WTC11 (cell line): ENCODE measurements at regions not wholly inside any gene's neighbourhood (a gene's known extent, or its start where the extent isn't known, plus 50 kb on each side); places are given as distances from the start of the nearest gene placed in this dataset.

Experiments
- ATAC-seq: fragments of 200-7000 bp; cut with Tn5 transposase; 2 replicates; pipeline ENCODE4 v1.10.0; 2021; ENCODE audit warnings: mild to moderate bottlenecking, moderate library complexity
- CTCF ChIA-PET: fragments of 300-600 bp; sonication (Branson Sonifier 250); formaldehyde crosslinking; loops from one replicate; lab custom pipeline; 2021; ENCODE audit warnings: antibody characterized with exemption; lab: Charles Lee
- POLR2A ChIA-PET: fragments of 350-600 bp; sonication (Branson Sonifier 250); formaldehyde crosslinking; loops from one replicate; lab custom pipeline; 2021; ENCODE audit warnings: antibody characterized with exemption; lab: Charles Lee
- DNase-seq: peaks from one replicate; pipeline ENCODE4 v3.0.0; 2021; ENCODE audit warnings: low spot score
- H3K27ac Mint-ChIP-seq: 2 replicates; pipeline ENCODE4 v1.8.0; 2021; ENCODE audit warnings: mixed read lengths
- H3K27me3 Mint-ChIP-seq: 2 replicates; pipeline ENCODE4 v1.8.0; 2021; ENCODE audit warnings: low read depth, mild to moderate bottlenecking, moderate library complexity, mixed read lengths
- H3K36me3 Mint-ChIP-seq: 2 replicates; pipeline ENCODE4 v1.8.0; 2021; ENCODE audit warnings: mixed read lengths
- H3K4me1 Mint-ChIP-seq: 2 replicates; pipeline ENCODE4 v1.8.0; 2022; ENCODE audit warnings: mixed read lengths
- H3K4me3 Mint-ChIP-seq: 2 replicates; pipeline ENCODE4 v1.8.0; 2021; ENCODE audit warnings: mild to moderate bottlenecking, moderate library complexity, mixed read lengths
- H3K9me3 Mint-ChIP-seq: 2 replicates; pipeline ENCODE4 v1.8.0; 2021; ENCODE audit warnings: mixed read lengths
- ATF3 ChIP-seq: sonication (generic); formaldehyde crosslinking; conservative IDR thresholded peaks from 2 replicates; pipeline ENCODE4 v1.8.1; 2022; ENCODE audit warnings: mild to moderate bottlenecking, missing genetic modification reagents
- CBFB ChIP-seq: sonication (generic); formaldehyde crosslinking; IDR thresholded peaks from 2 replicates; pipeline ENCODE4 v1.8.1; 2022; ENCODE audit warnings: mild to moderate bottlenecking, low read depth, missing genetic modification reagents
- CDX4 ChIP-seq: fragments of 250-450 bp; sonication (Bioruptor Pico); IDR thresholded peaks from 2 replicates; pipeline ENCODE4 v1.9.0; 2021; ENCODE audit warnings: moderate library complexity, mild to moderate bottlenecking, inconsistent platforms, borderline replicate concordance
- ERG ChIP-seq: fragments of 250-450 bp; sonication (Bioruptor Pico); IDR thresholded peaks from 2 replicates; pipeline ENCODE4 v1.8.0; 2021; ENCODE audit warnings: mild to moderate bottlenecking
- ETV6 ChIP-seq: sonication (generic); formaldehyde crosslinking; IDR thresholded peaks from 2 replicates; pipeline ENCODE4 v1.8.1; 2022; ENCODE audit warnings: mild to moderate bottlenecking, missing genetic modification reagents
- MLX ChIP-seq: sonication (generic); formaldehyde crosslinking; IDR thresholded peaks from 2 replicates; pipeline ENCODE4 v1.8.1; 2023; ENCODE audit warnings: mild to moderate bottlenecking, missing genetic modification reagents, moderate library complexity
- NFYB ChIP-seq: sonication (generic); formaldehyde crosslinking; conservative IDR thresholded peaks from 2 replicates; pipeline ENCODE4 v1.8.0; 2022; ENCODE audit warnings: low read depth, missing genetic modification reagents
- NR2C2 ChIP-seq: sonication (generic); formaldehyde crosslinking; IDR thresholded peaks from 2 replicates; pipeline ENCODE4 v1.8.0; 2022; ENCODE audit warnings: mild to moderate bottlenecking, missing genetic modification reagents
- PREB ChIP-seq: sonication (generic); formaldehyde crosslinking; IDR thresholded peaks from 2 replicates; pipeline ENCODE4 v1.8.1; 2022; ENCODE audit warnings: mild to moderate bottlenecking, missing genetic modification reagents, moderate library complexity, borderline replicate concordance
- PRRX2 ChIP-seq: fragments of 250-450 bp; sonication (Bioruptor Pico); IDR thresholded peaks from 2 replicates; pipeline ENCODE4 v1.8.0; 2021; ENCODE audit warnings: mild to moderate bottlenecking
- TCF7 ChIP-seq: sonication (generic); formaldehyde crosslinking; IDR thresholded peaks from 2 replicates; pipeline ENCODE4 v1.8.0; 2022; ENCODE audit warnings: mild to moderate bottlenecking, low read depth, missing genetic modification reagents, moderate library complexity
- TEAD1 ChIP-seq: sonication (generic); formaldehyde crosslinking; IDR thresholded peaks from 2 replicates; pipeline ENCODE4 v1.8.0; 2022; ENCODE audit warnings: mild to moderate bottlenecking, missing genetic modification reagents
- ZNF423 ChIP-seq: fragments of 250-450 bp; sonication (Bioruptor Pico); IDR thresholded peaks from 2 replicates; pipeline ENCODE4 v2.1.2; 2022; ENCODE audit warnings: mild to moderate bottlenecking, moderate library complexity
- ZNF512 ChIP-seq: sonication (generic); formaldehyde crosslinking; IDR thresholded peaks from 2 replicates; pipeline ENCODE4 v1.8.1; 2022; ENCODE audit warnings: missing genetic modification reagents, borderline replicate concordance
- ZNF532 ChIP-seq: fragments of 250-450 bp; sonication (Bioruptor Pico); IDR thresholded peaks from 2 replicates; pipeline ENCODE4 v1.9.0; 2021; ENCODE audit warnings: mild to moderate bottlenecking, borderline replicate concordance

- Mint-ChIP-seq H3K4me1 (peaks cover 41% of the 10 kb centered on the region), H3K4me3 (no peak overlapping the region)
- POLR2A ChIA-PET: no interaction called here
Measured at GRCh38 chr2:237217995-237218616, 132.4 kb downstream of the COPS8 start.

GRCh38 chr2:237218756-237219155 lies 133.1 kb downstream of the COPS8 start:
- no peak for DNase-seq
- ChIA-PET POLR2A (no interaction called here), CTCF (interaction anchor here (0.8 kb wide), 1 partner anchor 37 kb away, joined by 3 read pairs; no protein-coding TSS in a partner anchor)
- peaks cover 44% of the 10 kb centered on the region for H3K4me1 Mint-ChIP-seq
- ATAC-seq: no peak
- no peaks in the 10 kb centered on the region for H3K27me3 Mint-ChIP-seq
- peaks cover 4% of the 10 kb centered on the region; the same call in 1 of the 2 replicates for H3K36me3 Mint-ChIP-seq
- H3K9me3 Mint-ChIP-seq: peaks cover 4% of the 10 kb centered on the region; the same call in 1 of the 2 replicates
- peak overlapping the region; percentile 66; the same call in 1 of the 2 replicates for H3K27ac Mint-ChIP-seq
- H3K4me3 Mint-ChIP-seq: no peak overlapping the region
- TF ChIP-seq TCF7 (CRISPR knock-in tag) (no peak), NR2C2 (CRISPR knock-in tag) (no peak), NFYB (CRISPR knock-in tag) (no peak), ETV6 (CRISPR knock-in tag) (no peak), ATF3 (CRISPR knock-in tag) (no peak), ZNF512 (no peak), CBFB (CRISPR knock-in tag) (no peak), ERG (no peak), PRRX2 (CRISPR knock-in tag) (no peak), MLX (no peak), PREB (CRISPR knock-in tag) (no peak)

More at GRCh38 chr2:237217995-237218616, 132.4 kb downstream of the COPS8 start:
- H3K27ac Mint-ChIP-seq: peak overlapping the region; percentile 66
- H3K9me3 Mint-ChIP-seq: peaks cover 4% of the 10 kb centered on the region; the same call in 1 of the 2 replicates
- peak; percentile 48 for DNase-seq
- H3K27me3 Mint-ChIP-seq: no peaks in the 10 kb centered on the region
- CTCF ChIA-PET: interaction anchor here (0.8 kb wide), 1 partner anchor 37 kb away, joined by 3 read pairs; no protein-coding TSS in a partner anchor
- H3K36me3 Mint-ChIP-seq: peaks cover 4% of the 10 kb centered on the region; the same call in 1 of the 2 replicates
- peak; percentile 88 for TF ChIP-seq ZNF423 (CRISPR knock-in tag)
- TF ChIP-seq CDX4: no peak
- TF ChIP-seq TEAD1: peak; percentile 54; the same call in 1 of the 2 replicates
- 0 out of 2 replicates have a peak, but pooled peaks have one; percentile 43 for TF ChIP-seq ZNF532 (CRISPR knock-in tag)
- peak; percentile 76 for ATAC-seq
